ENCODE measurements at regions not wholly inside any gene's neighbourhood (a gene's known extent, or its start where the extent isn't known, plus 50 kb on each side); places are given as distances from the start of the nearest gene placed in this dataset.

DNA sequence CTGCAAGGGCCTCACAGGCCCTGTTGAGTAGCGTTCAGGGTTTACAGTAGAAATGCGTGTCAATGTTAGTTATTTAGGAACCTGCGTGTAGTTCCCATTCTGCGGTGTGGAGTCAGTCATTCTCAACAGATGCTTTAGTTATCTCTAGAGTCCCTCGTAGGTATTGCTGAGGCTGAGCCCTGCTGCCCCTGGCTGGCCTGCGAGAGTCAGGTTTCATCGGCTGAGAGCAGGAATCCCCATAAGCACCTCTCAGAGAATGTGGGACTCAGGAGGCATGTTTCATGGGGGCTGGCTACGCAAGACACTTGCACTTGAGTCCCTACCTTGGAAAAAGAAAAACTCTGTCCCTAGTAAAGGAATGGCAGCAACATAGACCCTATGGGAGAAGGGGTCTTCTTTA lies 347.5 kb upstream of the ASIC2 start:
- TF ChIP-seq, protein P1, sequence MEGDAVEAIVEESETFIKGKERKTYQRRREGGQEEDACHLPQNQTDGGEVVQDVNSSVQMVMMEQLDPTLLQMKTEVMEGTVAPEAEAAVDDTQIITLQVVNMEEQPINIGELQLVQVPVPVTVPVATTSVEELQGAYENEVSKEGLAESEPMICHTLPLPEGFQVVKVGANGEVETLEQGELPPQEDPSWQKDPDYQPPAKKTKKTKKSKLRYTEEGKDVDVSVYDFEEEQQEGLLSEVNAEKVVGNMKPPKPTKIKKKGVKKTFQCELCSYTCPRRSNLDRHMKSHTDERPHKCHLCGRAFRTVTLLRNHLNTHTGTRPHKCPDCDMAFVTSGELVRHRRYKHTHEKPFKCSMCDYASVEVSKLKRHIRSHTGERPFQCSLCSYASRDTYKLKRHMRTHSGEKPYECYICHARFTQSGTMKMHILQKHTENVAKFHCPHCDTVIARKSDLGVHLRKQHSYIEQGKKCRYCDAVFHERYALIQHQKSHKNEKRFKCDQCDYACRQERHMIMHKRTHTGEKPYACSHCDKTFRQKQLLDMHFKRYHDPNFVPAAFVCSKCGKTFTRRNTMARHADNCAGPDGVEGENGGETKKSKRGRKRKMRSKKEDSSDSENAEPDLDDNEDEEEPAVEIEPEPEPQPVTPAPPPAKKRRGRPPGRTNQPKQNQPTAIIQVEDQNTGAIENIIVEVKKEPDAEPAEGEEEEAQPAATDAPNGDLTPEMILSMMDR (conservative IDR thresholded peaks at IDR 0.05 in 1 of 2, IDR thresholded peaks at IDR 0.05 in 1 of 2; ENCODE audit: low read depth in 1 of 2, low read length in 2 of 2): no peak
- TF ChIP-seq EZH2 (IDR thresholded peaks at IDR 0.05; ENCODE audit: low read length, missing control alignments): no peak

Data from fibroblast of lung (primary cell).